Lung (tissue), 11 donors: ENCODE measurements at regions not wholly inside any gene's neighbourhood (a gene's known extent, or its start where the extent isn't known, plus 50 kb on each side); places are given as distances from the start of the nearest gene placed in this dataset.
"Not testable (repeated sequence)": the region's sequence is repeated elsewhere in the genome, so short reads cannot be mapped to it uniquely, and the experiment has no call there.

ENCODE experiments used
- ATAC-seq: fragments of 200-7000 bp; cut with Tn5 transposase; one replicate; pipeline ENCODE4 v1.9.1; 2020; ENCODE audit warnings: moderate number of reproducible peaks; ENCODE audit not compliant: insufficient read depth, low FRiP score
- DNase-seq, 3 donors: peaks; one replicate each; pipeline ENCODE4 v3.0.0-alpha.2; 2013 to 2017
- H3K27ac ChIP-seq, 2 donors: one replicate each; pipeline ENCODE4 v1.5.1; 2013; ENCODE audit warnings: mild to moderate bottlenecking in 2 of 2, moderate library complexity in 2 of 2, control low read depth in 1 of 2, inconsistent platforms in 1 of 2, low read depth in 1 of 2, low read length in 1 of 2
- H3K27me3 ChIP-seq, 3 donors: one replicate each; pipeline ENCODE4 v1.5.1; 2013; ENCODE audit warnings: low read length in 2 of 3; ENCODE audit not compliant: control insufficient read depth in 3 of 3, insufficient read depth in 3 of 3
- H3K36me3 ChIP-seq, 4 donors: one replicate each; pipeline ENCODE4 v1.5.1; 2013; ENCODE audit warnings: low read length in 4 of 4, mild to moderate bottlenecking in 1 of 4, moderate library complexity in 1 of 4; ENCODE audit not compliant: control insufficient read depth in 4 of 4, insufficient read depth in 4 of 4
- H3K4me1 ChIP-seq, 5 donors: one replicate each; pipeline ENCODE4 v1.5.1; 2013; ENCODE audit warnings: low read length in 5 of 5, mild to moderate bottlenecking in 2 of 5, moderate library complexity in 1 of 5; ENCODE audit not compliant: control insufficient read depth in 5 of 5, insufficient read depth in 5 of 5
- H3K4me3 ChIP-seq: one replicate; pipeline ENCODE4 v1.5.1; 2013; ENCODE audit warnings: mild to moderate bottlenecking, control low read depth, moderate library complexity
- H3K9ac ChIP-seq, 2 donors: one replicate each; pipeline ENCODE4 v1.5.1; 2013; ENCODE audit warnings: low read length in 2 of 2, control low read depth in 1 of 2; ENCODE audit not compliant: insufficient read depth in 1 of 2
- H3K9me3 ChIP-seq, 4 donors: one replicate each; pipeline ENCODE4 v1.5.1; 2013; ENCODE audit warnings: low read length in 3 of 4, mild to moderate bottlenecking in 1 of 4, moderate library complexity in 1 of 4; ENCODE audit not compliant: control insufficient read depth in 4 of 4, insufficient read depth in 3 of 4
- WGBS, 2 donors: extraction: QIAGEN DNeasy Blood & Tissue Kit; methylation state at CpG; one replicate each; pipeline ENCODE4 v1.1.7; 2013; 5-methylcytosine and 5-hydroxymethylcytosine counted together
- TF ChIP-seq, protein P1 (sequence below): IDR thresholded peaks from 2 replicates; pipeline ENCODE4 v1.5.1; 2012; ENCODE audit warnings: mild to moderate bottlenecking; ENCODE audit errors: control extremely low read depth, extremely low read depth
- donor health status: control.
- donor health status: control.
- donor health status: Bipolar disorder and iron deficiency.
- donor health status: healthy.
- donor health status: DM: yes; HTN: yes; CAD: no.

DNA sequence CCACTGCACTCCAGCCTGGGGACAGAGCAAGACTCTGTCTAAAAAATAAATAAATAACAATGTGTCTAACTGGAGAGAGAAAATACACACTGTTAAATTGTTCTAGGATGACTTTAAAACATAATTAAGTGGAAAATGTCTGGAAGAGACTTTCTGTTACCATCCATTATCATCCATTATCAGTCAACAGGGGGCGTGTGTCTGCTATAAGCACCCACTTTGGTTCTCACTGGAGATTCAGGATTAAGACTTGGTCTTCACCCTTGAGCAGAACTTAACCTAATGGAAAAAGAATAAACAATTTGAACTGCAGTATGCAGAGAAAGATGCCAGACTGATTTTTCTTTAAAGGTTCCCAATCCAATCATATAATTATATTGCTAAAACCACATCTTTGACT, 999.8 kb upstream of the GYPC start:
- no peak overlapping the region for H3K4me3 ChIP-seq
- H3K9ac ChIP-seq, result no peak overlapping the region
- no peak for ATAC-seq
- no peaks in the 10 kb centered on the region for H3K27me3 ChIP-seq
- H3K36me3 ChIP-seq, result no peaks in the 10 kb centered on the region
- WGBS, 2 donors, result 56 to 68% methylated on average over 1 of the region's 1 CpG
- TF ChIP-seq, protein P1, sequence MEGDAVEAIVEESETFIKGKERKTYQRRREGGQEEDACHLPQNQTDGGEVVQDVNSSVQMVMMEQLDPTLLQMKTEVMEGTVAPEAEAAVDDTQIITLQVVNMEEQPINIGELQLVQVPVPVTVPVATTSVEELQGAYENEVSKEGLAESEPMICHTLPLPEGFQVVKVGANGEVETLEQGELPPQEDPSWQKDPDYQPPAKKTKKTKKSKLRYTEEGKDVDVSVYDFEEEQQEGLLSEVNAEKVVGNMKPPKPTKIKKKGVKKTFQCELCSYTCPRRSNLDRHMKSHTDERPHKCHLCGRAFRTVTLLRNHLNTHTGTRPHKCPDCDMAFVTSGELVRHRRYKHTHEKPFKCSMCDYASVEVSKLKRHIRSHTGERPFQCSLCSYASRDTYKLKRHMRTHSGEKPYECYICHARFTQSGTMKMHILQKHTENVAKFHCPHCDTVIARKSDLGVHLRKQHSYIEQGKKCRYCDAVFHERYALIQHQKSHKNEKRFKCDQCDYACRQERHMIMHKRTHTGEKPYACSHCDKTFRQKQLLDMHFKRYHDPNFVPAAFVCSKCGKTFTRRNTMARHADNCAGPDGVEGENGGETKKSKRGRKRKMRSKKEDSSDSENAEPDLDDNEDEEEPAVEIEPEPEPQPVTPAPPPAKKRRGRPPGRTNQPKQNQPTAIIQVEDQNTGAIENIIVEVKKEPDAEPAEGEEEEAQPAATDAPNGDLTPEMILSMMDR, result no peak
- no peaks in the 10 kb centered on the region for H3K9me3 ChIP-seq
- DNase-seq, result no peak
- H3K27ac ChIP-seq, result no peak overlapping the region
- no peaks in the 10 kb centered on the region for H3K4me1 ChIP-seq

- 88 to 89% methylated on average over 5 of the region's 5 CpGs for WGBS, 2 donors
- ATAC-seq, result no peak
- DNase-seq, result no peak
- TF ChIP-seq, protein P1, result no peak
- H3K27ac ChIP-seq, result no peak overlapping the region
- no peak overlapping the region for H3K4me3 ChIP-seq
- no peak overlapping the region for H3K9ac ChIP-seq
- no peaks in the 10 kb centered on the region for H3K27me3 ChIP-seq
- no peaks in the 10 kb centered on the region for H3K4me1 ChIP-seq
- H3K9me3 ChIP-seq, result peaks cover 0 to 4% (median 0%) of the 10 kb centered on the region in 4 donors
- no peaks in the 10 kb centered on the region for H3K36me3 ChIP-seq
Observed at GRCh38 chr2:125658583-125658982, 997.4 kb upstream of the GYPC start.

DNA sequence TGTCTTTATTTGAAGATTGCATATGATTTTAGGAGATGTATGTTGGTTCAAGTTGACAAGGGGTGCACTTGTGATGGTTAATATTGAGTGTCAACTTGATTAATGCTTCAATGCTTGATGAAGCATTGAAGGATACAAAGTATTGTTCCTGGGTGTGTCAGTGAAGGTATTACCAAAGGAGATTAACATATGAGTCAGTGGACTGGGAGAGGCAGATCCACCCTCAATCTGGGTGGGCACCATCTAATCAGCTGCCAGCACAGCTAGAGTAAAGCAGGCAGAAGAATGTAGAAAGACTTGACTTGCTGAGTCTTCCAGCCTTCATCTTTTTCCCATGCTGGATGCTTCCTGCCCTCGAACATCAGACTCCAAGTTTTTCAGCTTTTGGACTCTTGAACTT, 995.6 kb upstream of the GYPC start:
- DNase-seq, H3K36me3 ChIP-seq, H3K9ac ChIP-seq, H3K27me3 ChIP-seq, H3K4me1 ChIP-seq, H3K4me3 ChIP-seq, H3K27ac ChIP-seq, ATAC-seq, H3K9me3 ChIP-seq: not testable (repeated sequence)
- 54 to 77% methylated on average over 1 of the region's 1 CpG for WGBS, 2 donors

- Histone ChIP-seq H3K9me3 (no peaks in the 10 kb centered on the region), H3K27me3 (no peaks in the 10 kb centered on the region), H3K36me3 (no peaks in the 10 kb centered on the region), H3K4me3 (no peak overlapping the region), H3K9ac (no peak overlapping the region), H3K27ac (no peak overlapping the region), H3K4me1 (no peaks in the 10 kb centered on the region)
- no peak for ATAC-seq
- 77 to 87% methylated on average over 3 of the region's 3 CpGs for WGBS, 2 donors
- TF ChIP-seq, protein P1, result no peak
- DNase-seq, result no peak
Observed at GRCh38 chr2:125667630-125668029, 988.3 kb upstream of the GYPC start.
